Fibroblast of lung (primary cell): ENCODE measurements at regions not wholly inside any gene's neighbourhood (a gene's known extent, or its start where the extent isn't known, plus 50 kb on each side); places are given as distances from the start of the nearest gene placed in this dataset.

Source experiments
- CTCF ChIP-seq, 2 donors: IDR thresholded peaks in 1 of 2; conservative IDR thresholded peaks in 1 of 2; 1 replicate in 1 of 2; 2 replicates in 1 of 2; pipeline ENCODE4 v1.5.1; 2011 to 2012; ENCODE audit warnings: low read length in 2 of 2, control low read depth in 1 of 2, inconsistent platforms in 1 of 2, low read depth in 1 of 2, mild to moderate bottlenecking in 1 of 2
- EZH2 ChIP-seq: IDR thresholded peaks from 2 replicates; pipeline ENCODE4 v1.5.1; 2012; ENCODE audit warnings: low read length, control low read depth, mild to moderate bottlenecking; ENCODE audit errors: missing control alignments

- TF ChIP-seq CTCF (conservative IDR thresholded peaks at IDR 0.05 in 1 of 2, IDR thresholded peaks at IDR 0.05 in 1 of 2; ENCODE audit: low read depth in 1 of 2, low read length in 2 of 2): no peak
- no peak for TF ChIP-seq EZH2
Observed at GRCh38 chr6:156485150-156485549, 292.0 kb upstream of the ARID1B start.
